Activated CD4-positive, alpha-beta T cell treated with anti-CD3 and anti-CD28 coated beads, Interleukin-2, amount 10 ng/mL, durations not matched to agents 24 days and 14 days (primary cell): ENCODE measurements at regions not wholly inside any gene's neighbourhood (a gene's known extent, or its start where the extent isn't known, plus 50 kb on each side); places are given as distances from the start of the nearest gene placed in this dataset.

ENCODE experiments used
- DNase-seq: peaks from one replicate; pipeline ENCODE4 v3.0.0; 2022
- H3K27ac Mint-ChIP-seq: one replicate; pipeline ENCODE4 v1.8.0; 2022; ENCODE audit warnings: mild to moderate bottlenecking, mixed read lengths
- H3K27me3 Mint-ChIP-seq: one replicate; pipeline ENCODE4 v1.8.0; 2022; ENCODE audit warnings: mixed read lengths
- H3K36me3 Mint-ChIP-seq: one replicate; pipeline ENCODE4 v1.8.0; 2022; ENCODE audit warnings: low read depth, mild to moderate bottlenecking, mixed read lengths
- H3K4me1 Mint-ChIP-seq: one replicate; pipeline ENCODE4 v1.8.0; 2021; ENCODE audit warnings: mixed read lengths
- H3K4me3 Mint-ChIP-seq: one replicate; pipeline ENCODE4 v1.8.0; 2022; ENCODE audit warnings: mild to moderate bottlenecking, moderate library complexity, mixed read lengths
- H3K9me3 Mint-ChIP-seq: one replicate; pipeline ENCODE4 v1.8.0; 2021; ENCODE audit warnings: mixed read lengths
- intact Hi-C: fragments of 100-400 bp; cut with micrococcal nuclease; formaldehyde crosslinking; loops from one replicate; pipeline ENCODE4 v1.15.1; 2023

DNA sequence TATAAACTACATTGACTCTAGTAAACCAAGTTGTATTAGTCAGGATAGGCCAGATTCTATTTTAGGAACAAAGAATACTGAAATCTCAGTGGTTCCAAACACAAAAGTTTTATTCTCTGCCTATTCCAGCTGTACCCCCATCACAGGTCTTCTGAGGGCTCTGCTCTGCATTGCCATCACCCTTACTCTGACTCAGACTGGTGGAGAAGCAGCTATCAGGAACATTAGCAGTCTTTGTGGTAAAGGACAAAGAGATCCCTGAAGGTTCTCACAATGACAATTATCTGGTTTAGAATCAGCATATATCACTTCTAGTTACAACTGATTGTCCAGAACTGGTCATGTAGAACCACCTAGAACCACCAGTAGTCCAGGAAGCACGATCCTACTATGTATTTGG lies 251.1 kb downstream of the GLUD2 start:
- H3K27me3 Mint-ChIP-seq, result no peaks in the 10 kb centered on the region
- H3K9me3 Mint-ChIP-seq, result no peaks in the 10 kb centered on the region
- no peaks in the 10 kb centered on the region for H3K36me3 Mint-ChIP-seq
- H3K4me3 Mint-ChIP-seq, result no peak overlapping the region
- H3K27ac Mint-ChIP-seq, result no peak overlapping the region
- no peaks in the 10 kb centered on the region for H3K4me1 Mint-ChIP-seq
- intact Hi-C loops, result no loop called here
- DNase-seq, result no peak

DNA sequence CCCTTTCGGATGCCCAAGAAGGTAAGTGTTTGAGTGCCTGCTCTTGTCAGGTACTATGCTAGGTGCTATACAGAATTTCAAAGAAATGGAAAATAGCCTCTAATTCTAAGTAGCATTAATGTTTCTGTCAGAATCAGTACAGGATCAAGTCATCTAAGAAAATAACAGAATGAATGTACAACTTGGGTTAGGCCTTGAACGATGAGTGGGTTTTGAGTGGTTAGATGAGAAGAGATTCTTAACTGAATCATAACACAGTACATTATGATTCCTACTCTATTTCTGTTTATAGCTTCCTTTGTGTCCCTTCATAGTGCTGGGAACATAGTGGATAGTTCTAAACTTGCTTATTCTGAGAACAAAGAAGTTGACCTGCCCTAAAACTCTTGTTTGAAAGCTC lies 253.9 kb downstream of the GLUD2 start:
- H3K27ac Mint-ChIP-seq, result no peak overlapping the region
- no peaks in the 10 kb centered on the region for H3K9me3 Mint-ChIP-seq
- intact Hi-C loops, result loop anchor here (10.0 kb wide), 1 partner anchor 817 kb away; no protein-coding TSS in a partner anchor
- H3K36me3 Mint-ChIP-seq, result no peaks in the 10 kb centered on the region
- H3K4me3 Mint-ChIP-seq, result no peak overlapping the region
- no peak for DNase-seq
- H3K27me3 Mint-ChIP-seq, result no peaks in the 10 kb centered on the region
- no peaks in the 10 kb centered on the region for H3K4me1 Mint-ChIP-seq

DNA sequence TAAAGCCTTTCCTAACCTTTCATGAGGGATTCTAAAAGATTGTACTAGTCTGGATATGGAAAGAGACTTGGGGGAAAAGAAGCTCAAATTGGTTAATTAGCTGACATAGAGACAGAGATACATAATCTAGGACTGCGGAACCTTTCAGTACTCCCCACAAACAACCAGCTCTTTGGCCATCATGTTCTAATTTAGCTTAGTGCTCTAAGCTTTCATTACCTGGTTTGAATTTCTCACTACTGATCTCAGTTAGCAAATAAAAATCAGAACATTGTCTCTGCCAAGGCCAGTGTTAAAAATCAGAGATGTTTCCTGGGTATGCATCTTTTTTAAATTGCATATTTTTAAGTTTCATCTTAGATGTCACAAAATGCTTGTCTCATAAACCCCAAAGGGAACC lies 254.4 kb downstream of the GLUD2 start:
- no peak overlapping the region for H3K27ac Mint-ChIP-seq

DNA sequence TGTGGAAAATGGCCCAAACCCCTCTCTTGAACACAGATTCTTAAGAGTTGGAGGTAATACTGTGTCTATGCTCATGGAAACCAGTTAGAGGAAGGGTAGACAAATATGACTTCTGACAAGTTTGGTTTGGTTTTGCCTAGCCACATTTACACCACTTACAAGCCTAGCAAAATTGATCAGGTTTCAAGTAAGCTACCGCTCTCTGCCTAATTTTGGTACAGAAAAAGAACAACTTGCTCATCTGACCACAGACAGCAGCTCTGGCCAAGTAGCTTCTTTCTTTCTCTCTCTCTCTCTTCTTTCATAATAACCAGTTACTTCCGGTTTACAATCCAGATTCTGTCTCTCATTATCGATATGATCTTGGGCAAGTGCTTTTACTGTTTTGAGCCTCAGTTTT lies 260.0 kb downstream of the GLUD2 start:
- DNase-seq, result peak; percentile 54
- peak overlapping the region; percentile 96 for H3K27ac Mint-ChIP-seq
- H3K27me3 Mint-ChIP-seq, result peaks cover 2% of the 10 kb centered on the region
- no peaks in the 10 kb centered on the region for H3K9me3 Mint-ChIP-seq
- H3K36me3 Mint-ChIP-seq, result peaks cover 3% of the 10 kb centered on the region
- intact Hi-C loops, result loop anchor here (1.0 to 10.0 kb wide), 5 partner anchors 49 to 1505 kb away; no protein-coding TSS in a partner anchor
- H3K4me1 Mint-ChIP-seq, result peaks cover 20% of the 10 kb centered on the region
- H3K4me3 Mint-ChIP-seq, result peak overlapping the region; percentile 64

More for the DNA sequence above, 254.4 kb downstream of the GLUD2 start:
- Mint-ChIP-seq H3K4me1 (peaks cover under 1% of the 10 kb centered on the region), H3K27me3 (no peaks in the 10 kb centered on the region), H3K9me3 (no peaks in the 10 kb centered on the region), H3K36me3 (no peaks in the 10 kb centered on the region), H3K4me3 (no peak overlapping the region)
- no peak for DNase-seq
- intact Hi-C loops, result loop anchor here (10.0 kb wide), 1 partner anchor 817 kb away; no protein-coding TSS in a partner anchor

DNA sequence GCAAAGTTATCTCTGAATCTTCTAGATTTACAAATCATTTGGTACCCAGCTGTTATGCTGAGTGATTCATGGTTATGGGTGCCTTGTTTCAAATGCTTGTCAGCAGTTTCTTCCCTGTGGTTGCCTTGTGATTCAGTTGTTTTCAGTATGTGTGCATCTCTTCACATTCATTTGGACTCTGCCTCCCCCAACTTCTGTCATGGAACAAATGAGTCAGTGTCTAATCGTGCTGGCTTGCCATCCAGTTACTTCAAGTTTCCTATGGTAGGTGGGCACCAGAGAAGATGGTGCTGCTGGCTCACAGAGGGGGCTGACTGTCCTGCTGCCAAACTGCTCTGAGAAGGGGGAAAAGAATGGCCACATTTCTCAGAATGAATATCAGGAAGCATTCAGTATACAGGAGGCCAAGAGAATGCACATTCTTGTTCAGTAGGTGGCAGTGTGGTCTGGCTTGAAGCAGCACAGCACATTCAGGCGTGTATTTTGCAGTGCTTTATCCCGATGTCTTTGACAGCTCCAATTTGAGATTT lies 260.9 kb downstream of the GLUD2 start:
- DNase-seq, result peak; percentile 82
- Mint-ChIP-seq H3K9me3 (no peaks in the 10 kb centered on the region), H3K36me3 (peaks cover 3% of the 10 kb centered on the region), H3K4me1 (peaks cover 20% of the 10 kb centered on the region), H3K27ac (peak overlapping the region; percentile 96), H3K4me3 (peak overlapping the region; percentile 64), H3K27me3 (peaks cover 2% of the 10 kb centered on the region)
- intact Hi-C loops, result loop anchor here (1.0 to 10.0 kb wide), 10 partner anchors 147 to 1504 kb away; no protein-coding TSS in a partner anchor

DNA sequence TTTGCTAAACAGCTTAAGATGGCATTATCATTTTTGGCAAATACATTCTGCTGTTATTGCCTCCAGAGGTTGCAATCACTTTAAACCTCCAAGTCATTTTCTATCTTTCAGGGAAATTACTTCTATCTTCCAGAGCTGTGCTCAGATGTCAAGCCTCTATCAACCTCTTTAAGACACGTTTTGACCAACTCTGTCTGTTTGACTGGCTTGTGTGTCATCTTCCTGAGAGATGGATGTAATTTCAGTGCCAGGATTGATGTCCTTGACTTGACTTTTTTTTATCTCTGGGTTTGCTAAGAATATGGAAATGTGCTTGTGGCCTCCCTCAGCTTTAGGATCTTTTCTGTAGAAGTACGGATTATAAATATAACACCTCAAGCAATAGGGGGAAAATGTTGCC lies 263.4 kb downstream of the GLUD2 start:
- intact Hi-C loops, result no loop called here
- Mint-ChIP-seq H3K27me3 (peaks cover 2% of the 10 kb centered on the region), H3K27ac (no peak overlapping the region), H3K4me1 (peaks cover 20% of the 10 kb centered on the region), H3K9me3 (no peaks in the 10 kb centered on the region), H3K36me3 (peaks cover 3% of the 10 kb centered on the region), H3K4me3 (no peak overlapping the region)
- no peak for DNase-seq

DNA sequence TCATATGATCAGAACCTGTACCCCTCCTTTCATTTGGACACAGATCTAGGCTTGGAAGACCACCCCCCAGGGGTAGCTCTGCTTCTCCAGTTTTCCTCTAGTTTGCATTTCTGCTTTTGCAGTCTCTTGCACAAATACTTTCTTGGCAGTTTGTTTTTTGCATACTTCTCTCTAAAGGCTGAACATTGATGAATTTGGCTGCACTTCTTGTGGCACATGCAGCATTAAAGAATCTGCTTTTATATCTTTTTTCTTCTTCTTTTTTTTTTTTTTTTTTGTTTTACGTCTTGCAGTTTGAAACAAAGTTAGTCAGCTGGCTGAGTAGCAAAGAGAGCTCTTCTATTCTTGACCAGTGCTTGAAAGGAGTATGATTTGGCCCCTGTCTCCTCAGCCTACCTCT lies 273.0 kb downstream of the GLUD2 start:
- H3K27me3 Mint-ChIP-seq, result peaks cover 1% of the 10 kb centered on the region
- no peak overlapping the region for H3K4me3 Mint-ChIP-seq
- intact Hi-C loops, result no loop called here

DNA sequence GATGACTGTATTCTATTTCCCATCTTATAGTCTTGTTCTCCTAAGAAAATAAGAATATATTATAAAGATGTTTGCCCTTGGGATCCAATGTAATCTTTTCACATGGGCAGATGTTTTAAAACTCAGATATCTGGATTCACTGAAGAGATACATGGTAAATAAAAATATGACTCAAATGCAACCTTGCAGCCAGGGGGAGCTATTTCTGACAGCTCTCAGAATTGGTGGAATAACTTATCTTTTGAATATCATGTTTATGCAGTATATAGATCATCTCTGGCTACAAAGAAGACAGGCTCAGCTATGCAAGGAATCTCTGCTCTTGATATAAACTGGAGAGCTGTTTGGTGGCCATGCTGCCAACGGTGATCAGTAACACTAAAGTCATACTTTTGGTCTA lies 274.7 kb downstream of the GLUD2 start:
- intact Hi-C loops, result no loop called here
- Mint-ChIP-seq H3K9me3 (no peaks in the 10 kb centered on the region), H3K4me3 (no peak overlapping the region), H3K27me3 (peaks cover 1% of the 10 kb centered on the region), H3K4me1 (no peaks in the 10 kb centered on the region), H3K36me3 (no peaks in the 10 kb centered on the region), H3K27ac (no peak overlapping the region)
- no peak for DNase-seq

More for the DNA sequence above, 273.0 kb downstream of the GLUD2 start:
- no peak overlapping the region for H3K27ac Mint-ChIP-seq
- H3K4me1 Mint-ChIP-seq, result no peaks in the 10 kb centered on the region
- H3K36me3 Mint-ChIP-seq, result no peaks in the 10 kb centered on the region
- no peaks in the 10 kb centered on the region for H3K9me3 Mint-ChIP-seq
- no peak for DNase-seq

DNA sequence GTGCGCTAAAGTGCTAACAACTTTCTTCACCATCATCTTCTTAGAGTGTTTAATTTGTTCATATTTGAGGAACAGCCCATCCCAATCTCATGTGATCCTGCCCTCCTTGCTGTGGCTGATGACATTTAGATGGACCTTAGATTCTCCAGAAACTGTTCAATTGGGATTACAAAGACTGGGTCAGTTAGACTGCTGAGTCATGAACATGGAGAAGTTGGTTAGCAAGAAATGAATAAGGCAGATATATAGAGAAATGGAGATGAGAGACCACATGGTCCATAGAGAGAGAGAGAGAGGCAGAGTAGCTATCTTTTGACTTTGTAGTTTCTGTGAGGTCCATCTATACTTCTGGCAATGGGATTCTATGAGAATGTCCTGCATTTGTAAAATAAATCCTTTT lies 275.9 kb downstream of the GLUD2 start:
- intact Hi-C loops, result no loop called here
- H3K4me1 Mint-ChIP-seq, result no peaks in the 10 kb centered on the region
- H3K9me3 Mint-ChIP-seq, result no peaks in the 10 kb centered on the region
- no peak overlapping the region for H3K27ac Mint-ChIP-seq
- H3K4me3 Mint-ChIP-seq, result no peak overlapping the region
- DNase-seq, result no peak
- no peaks in the 10 kb centered on the region for H3K36me3 Mint-ChIP-seq
- peaks cover 1% of the 10 kb centered on the region for H3K27me3 Mint-ChIP-seq

DNA sequence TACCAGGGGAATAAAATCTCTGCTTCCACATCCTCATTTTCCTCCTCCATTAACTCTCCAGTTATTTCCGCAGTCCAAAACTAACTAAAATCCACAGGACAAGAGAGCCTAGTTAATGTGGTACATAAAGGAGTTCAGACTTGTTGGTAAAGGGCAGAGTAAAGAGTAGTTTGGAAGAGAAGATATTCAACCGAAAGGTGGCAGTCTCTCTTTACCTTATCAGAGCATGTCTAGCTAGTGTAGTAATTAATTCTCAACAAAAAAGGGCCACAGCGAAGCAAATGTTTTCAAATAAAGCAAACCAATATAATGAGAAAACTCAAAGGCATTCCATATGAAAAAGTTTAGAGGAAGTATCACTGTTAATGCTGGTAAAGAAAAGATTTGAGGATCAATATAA lies 286.5 kb downstream of the GLUD2 start:
- Mint-ChIP-seq H3K4me3 (no peak overlapping the region), H3K27me3 (no peaks in the 10 kb centered on the region), H3K4me1 (no peaks in the 10 kb centered on the region), H3K27ac (no peak overlapping the region), H3K36me3 (no peaks in the 10 kb centered on the region), H3K9me3 (no peaks in the 10 kb centered on the region)
- DNase-seq, result no peak
- intact Hi-C loops, result no loop called here

DNA sequence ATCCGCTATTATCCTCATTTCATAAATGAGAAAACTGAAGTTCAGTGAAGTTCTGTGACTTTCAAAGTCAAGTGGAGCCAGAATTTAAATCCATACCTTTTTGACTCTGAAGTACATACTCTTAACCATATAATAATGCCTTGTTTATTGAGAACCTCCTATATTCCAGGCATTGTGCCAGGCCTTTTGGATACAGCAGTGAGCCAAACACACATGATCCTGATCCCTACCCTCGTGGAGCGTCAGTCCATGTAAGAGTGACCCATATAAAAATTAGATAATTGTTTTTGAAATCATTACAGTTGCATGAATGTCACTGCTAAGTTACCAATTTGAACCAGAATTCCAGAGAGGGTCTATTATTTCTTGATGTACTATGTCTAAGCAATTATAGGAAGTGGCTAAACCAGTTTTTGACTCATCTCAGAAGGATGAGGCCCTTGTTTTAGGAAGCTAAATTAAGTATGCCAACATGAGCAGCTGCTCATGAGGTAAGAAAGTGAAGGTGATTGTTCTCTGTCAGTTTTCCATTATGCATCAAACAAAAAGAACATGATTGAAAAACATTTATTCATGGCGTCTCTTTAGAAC lies 289.5 kb downstream of the GLUD2 start:
- Mint-ChIP-seq H3K36me3 (no peaks in the 10 kb centered on the region), H3K27me3 (no peaks in the 10 kb centered on the region), H3K9me3 (no peaks in the 10 kb centered on the region), H3K27ac (no peak overlapping the region), H3K4me1 (no peaks in the 10 kb centered on the region), H3K4me3 (no peak overlapping the region)
- intact Hi-C loops, result no loop called here
- no peak for DNase-seq

DNA sequence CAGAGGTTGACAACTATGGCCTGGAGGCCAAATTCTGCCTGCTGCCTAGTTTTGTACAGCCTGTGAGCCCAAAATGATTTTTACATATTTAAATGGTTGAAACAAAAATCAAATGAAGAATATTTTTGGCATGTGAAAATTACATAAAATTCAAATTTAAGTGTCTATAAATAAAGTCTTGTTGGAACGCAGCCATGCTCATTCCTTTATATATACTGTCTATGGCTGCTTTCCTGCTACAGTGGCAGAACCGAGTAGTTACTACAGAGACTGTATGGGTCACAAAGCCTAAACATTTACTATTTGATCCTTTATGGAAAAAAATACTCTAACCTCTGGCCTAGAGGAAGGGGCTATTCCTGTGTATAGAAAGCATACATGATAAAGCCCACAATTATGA lies 290.4 kb downstream of the GLUD2 start:
- Mint-ChIP-seq H3K9me3 (no peaks in the 10 kb centered on the region), H3K27me3 (no peaks in the 10 kb centered on the region), H3K27ac (no peak overlapping the region), H3K4me3 (no peak overlapping the region), H3K36me3 (no peaks in the 10 kb centered on the region), H3K4me1 (no peaks in the 10 kb centered on the region)
- DNase-seq, result no peak
- intact Hi-C loops, result no loop called here

DNA sequence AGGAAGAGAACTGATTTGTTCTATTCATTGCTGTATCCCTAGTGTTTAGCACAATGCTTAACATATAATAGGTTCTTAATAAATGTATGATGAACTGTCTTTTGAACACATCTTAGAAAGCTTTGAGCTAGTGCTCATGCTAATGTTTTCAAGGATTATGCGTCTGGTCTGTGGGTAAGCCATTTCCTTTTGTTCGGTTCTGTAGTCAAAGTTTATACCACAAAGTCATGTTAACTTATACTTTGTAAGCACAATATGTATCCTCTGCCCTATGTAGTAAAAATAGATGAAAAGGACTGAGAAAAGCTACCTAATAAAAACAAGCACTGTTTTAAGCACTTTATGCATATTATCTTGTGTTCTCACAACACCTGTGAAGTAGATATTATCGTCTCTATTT lies 301.9 kb downstream of the GLUD2 start:
- no peaks in the 10 kb centered on the region for H3K36me3 Mint-ChIP-seq
- H3K9me3 Mint-ChIP-seq, result no peaks in the 10 kb centered on the region
- H3K4me1 Mint-ChIP-seq, result no peaks in the 10 kb centered on the region
- no peaks in the 10 kb centered on the region for H3K27me3 Mint-ChIP-seq
- intact Hi-C loops, result no loop called here
- H3K27ac Mint-ChIP-seq, result no peak overlapping the region
- H3K4me3 Mint-ChIP-seq, result no peak overlapping the region
- no peak for DNase-seq

DNA sequence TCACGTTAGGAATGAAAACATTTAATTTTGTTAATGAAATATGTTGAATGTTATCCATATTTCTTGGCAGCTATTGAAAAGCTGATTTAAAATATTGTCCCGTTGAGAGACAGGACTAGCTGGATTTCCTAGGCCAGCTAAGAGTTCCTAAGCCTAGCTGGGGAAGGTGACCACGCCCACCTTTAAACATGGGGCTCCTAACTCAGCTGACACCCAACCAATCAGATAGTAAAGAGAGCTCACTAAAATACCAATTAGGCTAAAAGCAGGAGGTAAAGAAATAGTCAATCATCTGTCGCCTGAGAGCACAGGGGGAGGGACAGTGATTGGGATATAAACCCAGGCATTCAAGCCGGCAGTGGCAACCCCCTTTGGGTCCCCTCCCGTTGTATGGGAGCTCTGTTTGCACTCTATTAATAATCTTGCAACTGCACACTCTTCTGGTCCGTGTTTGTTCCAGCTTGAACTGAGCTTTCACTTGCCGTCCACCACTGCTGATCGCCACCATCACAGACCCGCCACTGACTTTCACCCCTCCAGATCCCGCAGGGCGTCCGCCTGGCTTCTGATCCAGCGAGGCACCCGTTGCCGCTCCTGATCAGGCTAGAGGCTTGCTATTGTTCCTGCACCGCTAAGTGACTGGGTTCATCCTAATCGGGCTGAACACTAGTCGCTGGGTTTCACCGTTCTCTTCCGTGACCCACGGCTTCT lies 308.9 kb downstream of the GLUD2 start:
- Mint-ChIP-seq H3K27ac (no peak overlapping the region), H3K9me3 (no peaks in the 10 kb centered on the region), H3K4me1 (no peaks in the 10 kb centered on the region), H3K36me3 (no peaks in the 10 kb centered on the region), H3K4me3 (no peak overlapping the region), H3K27me3 (no peaks in the 10 kb centered on the region)
- no peak for DNase-seq
- intact Hi-C loops, result no loop called here
